Neural progenitor cell (in vitro differentiated cells): ENCODE measurements at regions not wholly inside any gene's neighbourhood (a gene's known extent, or its start where the extent isn't known, plus 50 kb on each side); places are given as distances from the start of the nearest gene placed in this dataset.
A peak's percentile ranks its signal among the peaks of the same experiment; 100 is the strongest.

Experiments
- DNase-seq: peaks from one replicate; pipeline ENCODE4 v3.0.0-alpha.2; 2016; ENCODE audit warnings: low spot score
- H2AFZ ChIP-seq: fragments of 200-600 bp; sonication (generic); replicated peaks from 2 replicates; pipeline ENCODE4 v1.6.1; 2016; ENCODE audit warnings: antibody characterized with exemption
- H3F3A ChIP-seq: fragments of 200-600 bp; sonication (generic); 2 replicates; pipeline ENCODE4 v1.6.1; 2016; ENCODE audit warnings: antibody characterized with exemption, low read depth
- H3K27ac ChIP-seq: fragments of 200-600 bp; sonication (generic); 2 replicates; pipeline ENCODE4 v1.5.1; 2016; ENCODE audit warnings: mild to moderate bottlenecking
- H3K27me3 ChIP-seq: fragments of 200-600 bp; sonication (generic); 2 replicates; pipeline ENCODE4 v1.6.1; 2016; ENCODE audit warnings: mild to moderate bottlenecking, moderate library complexity
- H3K36me3 ChIP-seq: fragments of 200-600 bp; sonication (generic); 2 replicates; pipeline ENCODE4 v1.5.1; 2016
- H3K4me1 ChIP-seq: fragments of 200-600 bp; sonication (generic); 2 replicates; pipeline ENCODE4 v1.6.1; 2016; ENCODE audit warnings: mixed run types
- H3K4me2 ChIP-seq: fragments of 200-600 bp; sonication (generic); 2 replicates; pipeline ENCODE4 v1.6.1; 2016
- H3K4me3 ChIP-seq: fragments of 200-600 bp; sonication (generic); 2 replicates; pipeline ENCODE4 v1.5.1; 2016
- H3K79me2 ChIP-seq: fragments of 200-600 bp; sonication (generic); 2 replicates; pipeline ENCODE4 v1.6.1; 2016; ENCODE audit warnings: low read depth
- H3K9ac ChIP-seq: fragments of 200-600 bp; sonication (generic); 2 replicates; pipeline ENCODE4 v1.6.1; 2016
- H3K9me3 ChIP-seq: fragments of 200-600 bp; sonication (generic); 2 replicates; pipeline ENCODE4 v1.5.1; 2016; ENCODE audit warnings: low read depth
- H4K20me1 ChIP-seq: fragments of 200-600 bp; sonication (generic); 2 replicates; pipeline ENCODE4 v1.6.1; 2016; ENCODE audit warnings: low read depth
- H3K27ac Mint-ChIP-seq: 3 replicates; pipeline ENCODE4 v1.8.0; 2021; ENCODE audit warnings: mixed read lengths
- H3K27me3 Mint-ChIP-seq: 2 replicates; pipeline ENCODE4 v1.8.0; 2022; ENCODE audit warnings: low read depth, mild to moderate bottlenecking, inconsistent platforms, moderate library complexity, mixed read lengths; ENCODE audit not compliant: insufficient read depth
- H3K36me3 Mint-ChIP-seq: 3 replicates; pipeline ENCODE4 v1.8.0; 2021; ENCODE audit warnings: mixed read lengths
- H3K4me1 Mint-ChIP-seq: 3 replicates; pipeline ENCODE4 v1.8.0; 2021; ENCODE audit warnings: mixed read lengths
- H3K4me3 Mint-ChIP-seq: 3 replicates; pipeline ENCODE4 v1.8.0; 2021; ENCODE audit warnings: mild to moderate bottlenecking, moderate library complexity, mixed read lengths
- H3K9me3 Mint-ChIP-seq: 3 replicates; pipeline ENCODE4 v1.8.0; 2020; ENCODE audit warnings: mixed read lengths
- EZH2 ChIP-seq: fragments of 200-600 bp; sonication (generic); IDR thresholded peaks from 2 replicates; pipeline ENCODE4 v1.6.1; 2017; ENCODE audit warnings: antibody characterized with exemption, mild to moderate bottlenecking, moderate library complexity
- EZH2phosphoT487 ChIP-seq: fragments of 200-600 bp; sonication (generic); IDR thresholded peaks from 2 replicates; pipeline ENCODE4 v1.6.1; 2017; ENCODE audit warnings: antibody characterized with exemption
- TF ChIP-seq, protein P1 (sequence below): fragments of 200-600 bp; sonication (generic); IDR thresholded peaks from 2 replicates; pipeline ENCODE4 v1.5.1; 2017; ENCODE audit warnings: antibody characterized with exemption, mild to moderate bottlenecking

DNA sequence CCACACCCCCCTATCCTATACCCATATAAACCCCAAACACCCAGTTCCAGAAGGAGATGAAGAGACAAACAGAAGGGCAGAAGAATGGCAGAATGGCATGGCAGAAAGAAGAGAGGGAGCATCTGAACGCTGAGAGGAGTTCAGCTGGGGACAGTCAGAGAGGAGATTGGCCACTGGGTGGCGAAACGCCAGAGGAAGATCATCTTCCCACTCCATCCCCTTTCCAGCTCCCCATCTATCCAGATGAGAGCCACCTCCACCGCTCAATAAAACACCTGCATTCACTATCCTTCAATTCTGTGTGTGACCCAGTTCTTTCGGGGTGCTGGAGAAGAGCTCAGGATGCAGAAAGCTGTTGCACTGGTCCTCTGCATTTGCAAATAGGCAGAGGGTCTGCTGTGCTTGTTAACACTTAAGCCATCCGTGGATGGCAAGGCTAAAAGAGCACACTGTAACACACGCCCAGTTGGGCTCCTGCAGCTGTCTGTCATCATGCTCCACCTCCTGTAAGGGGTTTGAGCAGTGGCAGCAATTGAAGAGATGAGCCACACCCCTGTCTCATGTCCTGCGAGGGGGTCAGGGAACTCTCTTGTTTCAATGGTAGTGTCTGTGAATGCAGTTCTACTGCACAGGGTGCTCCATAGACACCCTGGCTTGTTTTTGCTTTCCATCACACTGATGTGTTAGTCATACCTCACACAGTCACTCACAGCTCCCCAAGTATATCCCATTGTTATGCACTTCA, 1034.8 kb upstream of the RBFOX1 start:
- no peaks in the 10 kb centered on the region for H3K4me1 ChIP-seq
- H3K27me3 ChIP-seq = no peaks in the 10 kb centered on the region
- H2AFZ ChIP-seq = no peak overlapping the region
- H3K27ac Mint-ChIP-seq = no peak overlapping the region
- H3K9me3 ChIP-seq = no peaks in the 10 kb centered on the region
- H3K27ac ChIP-seq = no peak overlapping the region
- no peaks in the 10 kb centered on the region for H3F3A ChIP-seq
- H3K4me1 Mint-ChIP-seq = no peaks in the 10 kb centered on the region
- no peaks in the 10 kb centered on the region for H3K79me2 ChIP-seq
- no peak overlapping the region for H3K4me3 ChIP-seq
- peaks cover 19% of the 10 kb centered on the region for H3K9me3 Mint-ChIP-seq
- no peak overlapping the region for H3K4me2 ChIP-seq
- no peaks in the 10 kb centered on the region for H3K36me3 ChIP-seq
- H3K9ac ChIP-seq = no peak overlapping the region
- H3K4me3 Mint-ChIP-seq = no peak overlapping the region
- no peaks in the 10 kb centered on the region for H4K20me1 ChIP-seq
- TF ChIP-seq EZH2phosphoT487 (no peak), EZH2 (no peak)
- TF ChIP-seq, protein P1, sequence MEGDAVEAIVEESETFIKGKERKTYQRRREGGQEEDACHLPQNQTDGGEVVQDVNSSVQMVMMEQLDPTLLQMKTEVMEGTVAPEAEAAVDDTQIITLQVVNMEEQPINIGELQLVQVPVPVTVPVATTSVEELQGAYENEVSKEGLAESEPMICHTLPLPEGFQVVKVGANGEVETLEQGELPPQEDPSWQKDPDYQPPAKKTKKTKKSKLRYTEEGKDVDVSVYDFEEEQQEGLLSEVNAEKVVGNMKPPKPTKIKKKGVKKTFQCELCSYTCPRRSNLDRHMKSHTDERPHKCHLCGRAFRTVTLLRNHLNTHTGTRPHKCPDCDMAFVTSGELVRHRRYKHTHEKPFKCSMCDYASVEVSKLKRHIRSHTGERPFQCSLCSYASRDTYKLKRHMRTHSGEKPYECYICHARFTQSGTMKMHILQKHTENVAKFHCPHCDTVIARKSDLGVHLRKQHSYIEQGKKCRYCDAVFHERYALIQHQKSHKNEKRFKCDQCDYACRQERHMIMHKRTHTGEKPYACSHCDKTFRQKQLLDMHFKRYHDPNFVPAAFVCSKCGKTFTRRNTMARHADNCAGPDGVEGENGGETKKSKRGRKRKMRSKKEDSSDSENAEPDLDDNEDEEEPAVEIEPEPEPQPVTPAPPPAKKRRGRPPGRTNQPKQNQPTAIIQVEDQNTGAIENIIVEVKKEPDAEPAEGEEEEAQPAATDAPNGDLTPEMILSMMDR = no peak
- H3K36me3 Mint-ChIP-seq = peaks cover 19% of the 10 kb centered on the region
- no peak for DNase-seq
- H3K27me3 Mint-ChIP-seq = peaks cover 9% of the 10 kb centered on the region

DNA sequence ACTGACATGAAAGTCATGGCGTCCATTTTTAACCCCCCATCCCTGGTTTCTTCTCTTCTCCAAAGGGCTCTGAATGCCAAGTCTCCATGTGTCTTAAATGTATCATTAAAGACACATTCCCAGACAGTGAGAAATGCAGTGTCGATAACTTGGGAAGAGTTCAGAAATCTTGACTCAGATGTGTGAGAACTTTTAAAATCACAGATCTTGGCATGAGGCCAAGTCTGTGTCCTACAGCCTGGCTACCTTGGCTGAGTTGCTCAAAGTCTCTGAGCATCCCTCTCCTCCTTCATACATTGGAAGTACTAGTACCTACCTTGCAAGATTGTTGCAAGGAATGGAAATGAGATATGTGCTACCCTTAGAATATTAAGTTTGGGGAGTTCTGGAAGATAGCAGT, 1046.5 kb upstream of the RBFOX1 start:
- H3K79me2 ChIP-seq = no peaks in the 10 kb centered on the region
- Mint-ChIP-seq H3K27me3 (peaks cover 6% of the 10 kb centered on the region), H3K36me3 (peaks cover 5% of the 10 kb centered on the region), H3K4me3 (no peak overlapping the region), H3K27ac (no peak overlapping the region), H3K9me3 (no peaks in the 10 kb centered on the region), H3K4me1 (peaks cover 38% of the 10 kb centered on the region)
- no peak overlapping the region for H3K4me2 ChIP-seq
- no peaks in the 10 kb centered on the region for H3K36me3 ChIP-seq
- no peaks in the 10 kb centered on the region for H3K9me3 ChIP-seq
- no peak overlapping the region for H2AFZ ChIP-seq
- DNase-seq = no peak
- no peak overlapping the region for H3K27ac ChIP-seq
- no peaks in the 10 kb centered on the region for H3K27me3 ChIP-seq
- peaks cover 19% of the 10 kb centered on the region for H3K4me1 ChIP-seq
- H4K20me1 ChIP-seq = no peaks in the 10 kb centered on the region
- peaks cover 4% of the 10 kb centered on the region for H3F3A ChIP-seq
- TF ChIP-seq EZH2 (no peak), EZH2phosphoT487 (no peak)
- TF ChIP-seq, protein P1 = no peak
- no peak overlapping the region for H3K4me3 ChIP-seq
- no peak overlapping the region for H3K9ac ChIP-seq

DNA sequence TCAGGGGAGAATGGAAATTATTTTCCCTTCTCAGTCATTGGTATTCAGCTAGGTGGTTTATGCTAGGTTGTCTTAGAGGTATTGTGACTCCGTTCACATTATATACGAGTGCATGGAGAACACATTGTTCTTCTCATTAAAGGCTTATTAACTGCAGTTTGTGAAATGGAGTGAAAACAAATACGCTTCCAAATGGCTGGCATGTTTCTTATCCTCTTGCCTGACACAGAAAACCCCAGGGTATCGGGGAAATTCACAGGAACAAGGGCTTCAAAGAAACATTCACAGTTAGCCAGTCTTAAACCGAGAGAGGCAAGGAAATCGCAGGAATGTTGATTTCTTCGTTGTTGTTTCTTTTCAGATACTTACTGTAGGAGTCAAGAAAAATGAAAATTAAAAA, 1047.9 kb upstream of the RBFOX1 start:
- Histone ChIP-seq H4K20me1 (no peaks in the 10 kb centered on the region), H3K9ac (no peak overlapping the region), H3K4me1 (peaks cover 26% of the 10 kb centered on the region), H3K4me2 (peak overlapping the region; percentile 36), H3K36me3 (no peaks in the 10 kb centered on the region), H3K27me3 (no peaks in the 10 kb centered on the region), H3K27ac (no peak overlapping the region), H2AFZ (no peak overlapping the region), H3K9me3 (no peaks in the 10 kb centered on the region), H3K4me3 (no peak overlapping the region), H3F3A (peaks cover 4% of the 10 kb centered on the region), H3K79me2 (no peaks in the 10 kb centered on the region)
- peak; percentile 44 for DNase-seq
- peak overlapping the region; percentile 31 for H3K4me3 Mint-ChIP-seq
- H3K4me1 Mint-ChIP-seq = peaks cover 50% of the 10 kb centered on the region
- H3K27me3 Mint-ChIP-seq = peaks cover 6% of the 10 kb centered on the region
- peak overlapping the region; percentile 86 for H3K27ac Mint-ChIP-seq
- no peak for TF ChIP-seq EZH2
- TF ChIP-seq, protein P1 = no peak
- TF ChIP-seq EZH2phosphoT487 = no peak
- no peaks in the 10 kb centered on the region for H3K9me3 Mint-ChIP-seq
- H3K36me3 Mint-ChIP-seq = peaks cover 5% of the 10 kb centered on the region
